ENCODE measurements at regions not wholly inside any gene's neighbourhood (a gene's known extent, or its start where the extent isn't known, plus 50 kb on each side); places are given as distances from the start of the nearest gene placed in this dataset.

GRCh38 chr13:99071211-99071610 lies 93.3 kb upstream of the DOCK9 start:
- in situ Hi-C loops (cut with MboI; ENCODE audit: low sequenced_read_pairs) = no loop called here
- ChIA-PET POLR2A (ENCODE audit: unreplicated experiment) (no interaction called here), CTCF (interaction anchor here (0.6 kb wide), 1 partner anchor 26 kb away, joined by 3 read pairs; no protein-coding TSS in a partner anchor)
- H2BK15ac ChIP-seq (ENCODE audit: low read depth, low read length) = no peak overlapping the region
- no peak overlapping the region for H3K14ac ChIP-seq (replicated peaks; ENCODE audit: low read depth, low read length)
- peaks cover 13% of the 10 kb centered on the region for H3K9me3 ChIP-seq (ENCODE audit: control insufficient read depth, insufficient read depth, low read length)
- H3K36me3 ChIP-seq (ENCODE audit: control insufficient read depth, insufficient read depth, low read length) = no peaks in the 10 kb centered on the region
- dilution Hi-C loops (cut with HindIII; ENCODE audit: low sequenced_read_pairs, unreplicated experiment) = no loop called here
- no peak overlapping the region for H4K5ac ChIP-seq (ENCODE audit: low read depth, low read length)
- no peak overlapping the region for H2AK9ac ChIP-seq (replicated peaks; ENCODE audit: low read depth, low read length, poor library complexity)
- H4K20me1 ChIP-seq (ENCODE audit: insufficient read depth, low read length) = peaks cover 3% of the 10 kb centered on the region; the same call in 1 of the 2 replicates
- no CpG with 5 or more reads among the region's 2 CpGs for WGBS, 2 experiments (ENCODE audit: extremely low coverage in 2 of 2, insufficient read length in 1 of 2)
- H2BK120ac ChIP-seq (ENCODE audit: low read depth, low read length) = no peak overlapping the region
- H3K56ac ChIP-seq (ENCODE audit: extremely low read depth, insufficient read depth, low read length) = no peak overlapping the region
- no peak overlapping the region for H2AFZ ChIP-seq (replicated peaks; ENCODE audit: low read length, poor library complexity)
- intact Hi-C loops (cut with micrococcal nuclease) = no loop called here
- H3K27ac ChIP-seq (ENCODE audit: insufficient read depth, low read length) = no peak overlapping the region
- TF ChIP-seq SMC3 (IDR thresholded peaks at IDR 0.05; ENCODE audit: low read depth, low read length) (no peak), FOS (IDR thresholded peaks at IDR 0.05; ENCODE audit: low read depth, low read length) (no peak), BHLHE40 (IDR thresholded peaks at IDR 0.05; ENCODE audit: low read depth, low read length) (no peak), RAD21 (IDR thresholded peaks at IDR 0.05; ENCODE audit: low read length) (no peak), NFE2L2 (IDR thresholded peaks at IDR 0.05; ENCODE audit: low read depth, low read length) (no peak), CHD1 (IDR thresholded peaks at IDR 0.05; ENCODE audit: low read depth, low read length) (no peak), RFX5 (IDR thresholded peaks at IDR 0.05; ENCODE audit: low read depth, low read length) (no peak), CTCF (conservative IDR thresholded peaks at IDR 0.05; ENCODE audit: low read depth, low read length) (no peak), CEBPB (IDR thresholded peaks at IDR 0.05; ENCODE audit: low read depth, low read length) (no peak), MXI1 (IDR thresholded peaks at IDR 0.05; ENCODE audit: borderline replicate concordance, low read depth, low read length) (no peak), RCOR1 (IDR thresholded peaks at IDR 0.05; ENCODE audit: insufficient replicate concordance, low read length) (no peak), USF2 (IDR thresholded peaks at IDR 0.05; ENCODE audit: low read depth, low read length) (no peak), MAFK (IDR thresholded peaks at IDR 0.05; ENCODE audit: low read depth, low read length) (no peak), POLR2A (IDR thresholded peaks at IDR 0.05; ENCODE audit: low read depth, low read length) (no peak), MAZ (IDR thresholded peaks at IDR 0.05; ENCODE audit: borderline replicate concordance, low read depth, low read length) (no peak)
- TF ChIP-seq, protein P1, sequence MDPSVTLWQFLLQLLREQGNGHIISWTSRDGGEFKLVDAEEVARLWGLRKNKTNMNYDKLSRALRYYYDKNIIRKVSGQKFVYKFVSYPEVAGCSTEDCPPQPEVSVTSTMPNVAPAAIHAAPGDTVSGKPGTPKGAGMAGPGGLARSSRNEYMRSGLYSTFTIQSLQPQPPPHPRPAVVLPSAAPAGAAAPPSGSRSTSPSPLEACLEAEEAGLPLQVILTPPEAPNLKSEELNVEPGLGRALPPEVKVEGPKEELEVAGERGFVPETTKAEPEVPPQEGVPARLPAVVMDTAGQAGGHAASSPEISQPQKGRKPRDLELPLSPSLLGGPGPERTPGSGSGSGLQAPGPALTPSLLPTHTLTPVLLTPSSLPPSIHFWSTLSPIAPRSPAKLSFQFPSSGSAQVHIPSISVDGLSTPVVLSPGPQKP (IDR thresholded peaks at IDR 0.05; ENCODE audit: borderline replicate concordance, low read depth, low read length) = no peak
- no peak overlapping the region for H3K23ac ChIP-seq (ENCODE audit: low read depth, low read length)
- no peak overlapping the region for H3K4me2 ChIP-seq (ENCODE audit: low read depth, low read length)
- ATAC-seq (ENCODE audit: low read depth) = no peak
- no peak for DNase-seq
- no peaks in the 10 kb centered on the region for H3K27me3 ChIP-seq (ENCODE audit: control insufficient read depth, insufficient read depth, low read length)
- no peak overlapping the region for H4K91ac ChIP-seq (ENCODE audit: insufficient read depth, low read depth, low read length)
- H3K4me1 ChIP-seq (ENCODE audit: control insufficient read depth, insufficient read depth, low read length) = peaks cover 11% of the 10 kb centered on the region
- H3K18ac ChIP-seq (ENCODE audit: low read depth, low read length) = no peak overlapping the region
- BruUV-seq (replicated peaks) = no TSS peak
- no peak overlapping the region for H3K4me3 ChIP-seq (ENCODE audit: insufficient read depth, low read depth, low read length)
- H3K9ac ChIP-seq (ENCODE audit: low read depth, low read length) = no peak overlapping the region
- no peak overlapping the region for H3K4ac ChIP-seq (ENCODE audit: low read depth, low read length)
- H2BK5ac ChIP-seq (ENCODE audit: low read depth, low read length, poor library complexity, severe bottlenecking) = no peak overlapping the region
- H3K79me1 ChIP-seq (ENCODE audit: low read depth in 1 of 2, low read length in 2 of 2) = 0 out of 4 replicates have a peak, but pooled peaks cover 0 to 3% of the 10 kb centered on the region in 2 experiments
- H2AK5ac ChIP-seq (ENCODE audit: low read depth, low read length) = no peak overlapping the region
- no peak overlapping the region for H2BK20ac ChIP-seq (ENCODE audit: low read depth, low read length)
- no peaks in the 10 kb centered on the region; the same call in 1 of the 2 replicates for H3K9me1 ChIP-seq (ENCODE audit: insufficient read depth, low read length)
- no peak overlapping the region for H4K8ac ChIP-seq (ENCODE audit: low read depth in 2 of 2, low read length in 2 of 2)
